IPS-NIHi7 (cell line): ENCODE measurements at regions not wholly inside any gene's neighbourhood (a gene's known extent, or its start where the extent isn't known, plus 50 kb on each side); places are given as distances from the start of the nearest gene placed in this dataset.
A peak's percentile ranks its signal among the peaks of the same experiment; 100 is the strongest.

Experiments
- DNase-seq: peaks from one replicate; pipeline ENCODE4 v3.0.0; 2012; ENCODE audit warnings: mixed read lengths; ENCODE audit errors: extremely low spot score

GRCh38 chr14:101706509-101707067 is 54.9 kb upstream of the PPP2R5C start:
- no peak for DNase-seq

- peak; percentile 79 for DNase-seq
Observed at GRCh38 chr14:101707068-101707842, 54.3 kb upstream of the PPP2R5C start.

GRCh38 chr14:101707863-101708620 is 53.5 kb upstream of the PPP2R5C start:
- DNase-seq, result no peak

- DNase-seq, result no peak
Observed at GRCh38 chr14:101708853-101709532, 52.5 kb upstream of the PPP2R5C start.

- no peak for DNase-seq
Observed at GRCh38 chr14:101709533-101709881, 52.0 kb upstream of the PPP2R5C start.

GRCh38 chr14:101709962-101710931 is 51.3 kb upstream of the PPP2R5C start:
- DNase-seq, result peak; percentile 70

GRCh38 chr14:101711041-101711856 is 50.3 kb upstream of the PPP2R5C start:
- DNase-seq, result no peak
